Neural progenitor cell (in vitro differentiated cells): ENCODE measurements at regions not wholly inside any gene's neighbourhood (a gene's known extent, or its start where the extent isn't known, plus 50 kb on each side); places are given as distances from the start of the nearest gene placed in this dataset.

ENCODE experiments used
- EZH2phosphoT487 ChIP-seq: fragments of 200-600 bp; sonication (generic); IDR thresholded peaks from 2 replicates; pipeline ENCODE4 v1.6.1; 2017; ENCODE audit warnings: antibody characterized with exemption
- TF ChIP-seq, protein P1 (sequence below): fragments of 200-600 bp; sonication (generic); IDR thresholded peaks from 2 replicates; pipeline ENCODE4 v1.5.1; 2017; ENCODE audit warnings: antibody characterized with exemption, mild to moderate bottlenecking

DNA sequence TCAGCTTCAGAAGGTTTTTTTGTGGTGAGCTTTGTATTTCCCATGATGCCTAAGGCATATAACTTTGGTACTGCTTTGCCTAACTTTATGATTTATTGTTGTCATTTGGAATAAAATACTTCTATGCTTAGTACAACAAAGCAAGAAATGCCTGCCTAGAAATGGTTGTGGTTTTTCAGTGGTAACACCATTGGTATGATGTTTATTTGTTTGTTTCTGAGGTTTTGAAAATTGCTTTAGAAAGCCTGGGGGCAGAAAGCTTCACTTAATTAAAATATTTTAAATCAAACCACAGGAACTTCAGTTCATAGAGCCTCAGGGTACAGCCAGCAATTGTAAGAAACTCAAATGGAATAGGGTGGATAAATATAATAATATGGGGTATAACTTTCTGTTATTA is 351.2 kb upstream of the MAP3K7 start:
- TF ChIP-seq EZH2phosphoT487 = no peak
- TF ChIP-seq, protein P1, sequence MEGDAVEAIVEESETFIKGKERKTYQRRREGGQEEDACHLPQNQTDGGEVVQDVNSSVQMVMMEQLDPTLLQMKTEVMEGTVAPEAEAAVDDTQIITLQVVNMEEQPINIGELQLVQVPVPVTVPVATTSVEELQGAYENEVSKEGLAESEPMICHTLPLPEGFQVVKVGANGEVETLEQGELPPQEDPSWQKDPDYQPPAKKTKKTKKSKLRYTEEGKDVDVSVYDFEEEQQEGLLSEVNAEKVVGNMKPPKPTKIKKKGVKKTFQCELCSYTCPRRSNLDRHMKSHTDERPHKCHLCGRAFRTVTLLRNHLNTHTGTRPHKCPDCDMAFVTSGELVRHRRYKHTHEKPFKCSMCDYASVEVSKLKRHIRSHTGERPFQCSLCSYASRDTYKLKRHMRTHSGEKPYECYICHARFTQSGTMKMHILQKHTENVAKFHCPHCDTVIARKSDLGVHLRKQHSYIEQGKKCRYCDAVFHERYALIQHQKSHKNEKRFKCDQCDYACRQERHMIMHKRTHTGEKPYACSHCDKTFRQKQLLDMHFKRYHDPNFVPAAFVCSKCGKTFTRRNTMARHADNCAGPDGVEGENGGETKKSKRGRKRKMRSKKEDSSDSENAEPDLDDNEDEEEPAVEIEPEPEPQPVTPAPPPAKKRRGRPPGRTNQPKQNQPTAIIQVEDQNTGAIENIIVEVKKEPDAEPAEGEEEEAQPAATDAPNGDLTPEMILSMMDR = no peak
